ENCODE measurements at regions not wholly inside any gene's neighbourhood (a gene's known extent, or its start where the extent isn't known, plus 50 kb on each side); places are given as distances from the start of the nearest gene placed in this dataset.

GRCh38 chr2:215615803-215616174 lies 179.9 kb upstream of the FN1 start:
- WGBS, 2 donors = 62 to 68% methylated on average over 3 of the region's 3 CpGs
- Histone ChIP-seq H3K9me3 (no peaks in the 10 kb centered on the region), H3K27me3 (no peaks in the 10 kb centered on the region), H3K36me3 (no peaks in the 10 kb centered on the region), H3K4me3 (no peak overlapping the region), H3K27ac (no peak overlapping the region), H3K4me1 (no peaks in the 10 kb centered on the region)
- DNase-seq = no peak
- intact Hi-C loops (cut with DNase I) = no loop called here
- TF ChIP-seq CTCF (IDR thresholded peaks at IDR 0.05) (no peak), POLR2A (IDR thresholded peaks at IDR 0.05) (no peak)

- WGBS, 2 donors = 79 to 85% methylated on average over 2 to 5 of the region's 32 CpGs
These were observed 179.4 kb upstream of the FN1 start for GRCh38 chr2:215615067-215615802.

GRCh38 chr2:215614296-215614695 lies 178.4 kb upstream of the FN1 start:
- DNase-seq = no peak
- Histone ChIP-seq H3K36me3 (no peaks in the 10 kb centered on the region), H3K4me3 (no peak overlapping the region), H3K27ac (no peak overlapping the region), H3K27me3 (no peaks in the 10 kb centered on the region), H3K9me3 (no peaks in the 10 kb centered on the region), H3K4me1 (no peaks in the 10 kb centered on the region)
- intact Hi-C loops (cut with DNase I) = no loop called here
- WGBS, 2 donors = 86 to 89% methylated on average over 7 of the region's 7 CpGs
- TF ChIP-seq POLR2A (IDR thresholded peaks at IDR 0.05) (no peak), CTCF (IDR thresholded peaks at IDR 0.05) (no peak)

More at GRCh38 chr2:215615067-215615802, 179.4 kb upstream of the FN1 start:
- Histone ChIP-seq H3K4me3 (no peak overlapping the region), H3K9me3 (no peaks in the 10 kb centered on the region), H3K27me3 (no peaks in the 10 kb centered on the region), H3K4me1 (no peaks in the 10 kb centered on the region), H3K27ac (no peak overlapping the region), H3K36me3 (no peaks in the 10 kb centered on the region)
- intact Hi-C loops (cut with DNase I) = no loop called here
- DNase-seq = no peak
- TF ChIP-seq POLR2A (IDR thresholded peaks at IDR 0.05) (no peak), CTCF (IDR thresholded peaks at IDR 0.05) (no peak)

GRCh38 chr2:215613888-215614287 lies 178.0 kb upstream of the FN1 start:
- Histone ChIP-seq H3K27ac (no peak overlapping the region), H3K4me1 (no peaks in the 10 kb centered on the region), H3K27me3 (no peaks in the 10 kb centered on the region), H3K9me3 (no peaks in the 10 kb centered on the region), H3K4me3 (no peak overlapping the region), H3K36me3 (no peaks in the 10 kb centered on the region)
- no peak for DNase-seq
- no peak for TF ChIP-seq CTCF (IDR thresholded peaks at IDR 0.05)
- WGBS, 2 donors = 81 to 92% methylated on average over 6 of the region's 6 CpGs
- intact Hi-C loops (cut with DNase I) = no loop called here

- 38 to 80% methylated on average over 7 to 8 of the region's 8 CpGs for WGBS, 2 donors
- H3K27me3 ChIP-seq = no peaks in the 10 kb centered on the region
- no peaks in the 10 kb centered on the region for H3K36me3 ChIP-seq
- intact Hi-C loops (cut with DNase I) = no loop called here
- no peak overlapping the region for H3K27ac ChIP-seq
- TF ChIP-seq POLR2A (IDR thresholded peaks at IDR 0.05) (no peak), CTCF (IDR thresholded peaks at IDR 0.05) (no peak)
- no peak for DNase-seq
- no peaks in the 10 kb centered on the region for H3K4me1 ChIP-seq
- H3K9me3 ChIP-seq = no peaks in the 10 kb centered on the region
- no peak overlapping the region for H3K4me3 ChIP-seq
These were observed 177.4 kb upstream of the FN1 start for GRCh38 chr2:215613280-215613679.
